CD14-positive monocyte (primary cell): ENCODE measurements at regions not wholly inside any gene's neighbourhood (a gene's known extent, or its start where the extent isn't known, plus 50 kb on each side); places are given as distances from the start of the nearest gene placed in this dataset.

Experiments
- DNase-seq, 3 donors: peaks; one replicate each; pipeline ENCODE4 v3.0.0-alpha.2; 2011 to 2022
- H2AFZ ChIP-seq: 2 replicates; pipeline ENCODE4 v1.6.0; 2012; ENCODE audit warnings: mild to moderate bottlenecking, low read depth, low read length, inconsistent platforms; ENCODE audit not compliant: insufficient read depth, poor library complexity, severe bottlenecking
- H3K27ac ChIP-seq, 2 donors: 1 replicate in 1 of 2; 2 replicates in 1 of 2; pipeline ENCODE4 v1.5.1; 2012 to 2013; ENCODE audit warnings: low read length in 2 of 2, control low read depth in 1 of 2, inconsistent platforms in 1 of 2, low read depth in 1 of 2, mild to moderate bottlenecking in 1 of 2
- H3K27me3 ChIP-seq, 2 donors: one replicate each; pipeline versions ENCODE4 v1.6.0 to v1.6.1; 2011 to 2013; ENCODE audit warnings: low read length in 2 of 2; ENCODE audit not compliant: control insufficient read depth in 2 of 2, insufficient read depth in 2 of 2
- H3K36me3 ChIP-seq, 2 donors: replicated peaks in 1 of 2; 1 replicate in 1 of 2; 2 replicates in 1 of 2; pipeline versions ENCODE4 v1.5.1 to v1.6.1; 2012 to 2013; ENCODE audit warnings: low read length in 2 of 2, control low read depth in 1 of 2, inconsistent platforms in 1 of 2, mild to moderate bottlenecking in 1 of 2; ENCODE audit not compliant: insufficient read depth in 2 of 2, control insufficient read depth in 1 of 2
- H3K4me1 ChIP-seq, 2 donors: 1 replicate in 1 of 2; 2 replicates in 1 of 2; pipeline versions ENCODE4 v1.5.1 to v1.6.1; 2012 to 2013; ENCODE audit warnings: low read length in 2 of 2, control low read depth in 1 of 2, inconsistent platforms in 1 of 2, mild to moderate bottlenecking in 1 of 2, moderate library complexity in 1 of 2; ENCODE audit not compliant: insufficient read depth in 2 of 2, control insufficient read depth in 1 of 2
- H3K4me2 ChIP-seq: replicated peaks from 2 replicates; pipeline ENCODE3; 2012; ENCODE audit warnings: low read length, moderate library complexity, mild to moderate bottlenecking; ENCODE audit not compliant: poor library complexity, severe bottlenecking; ENCODE audit errors: extremely low read depth
- H3K4me3 ChIP-seq, 3 experiments: fragments of 200-600 bp in 1 of 3; sonication (generic) in 1 of 3; replicated peaks in 1 of 3; 1 replicate in 2 of 3; 2 replicates in 1 of 3; pipeline ENCODE4 v1.5.1; 2011 to 2013; ENCODE audit warnings: low read length in 3 of 3, mild to moderate bottlenecking in 3 of 3, control low read depth in 2 of 3, low read depth in 2 of 3, inconsistent platforms in 1 of 3, moderate library complexity in 1 of 3
- H3K79me2 ChIP-seq: 2 replicates; pipeline ENCODE4 v1.6.0; 2012; ENCODE audit warnings: mild to moderate bottlenecking, control low read depth, inconsistent platforms, low read length, moderate library complexity; ENCODE audit not compliant: insufficient read depth
- H3K9ac ChIP-seq: 2 replicates; pipeline ENCODE4 v1.6.0; 2017; ENCODE audit warnings: low read length, mild to moderate bottlenecking; ENCODE audit not compliant: insufficient read depth, poor library complexity, severe bottlenecking
- H3K9me3 ChIP-seq, 2 donors: replicated peaks in 1 of 2; 1 replicate in 1 of 2; 2 replicates in 1 of 2; pipeline versions ENCODE4 v1.5.1 to v1.6.1; 2012 to 2013; ENCODE audit warnings: low read length in 2 of 2, control low read depth in 1 of 2; ENCODE audit not compliant: control insufficient read depth in 1 of 2, insufficient read depth in 1 of 2
- H4K20me1 ChIP-seq: 2 replicates; pipeline ENCODE4 v1.6.0; 2012; ENCODE audit warnings: mild to moderate bottlenecking, low read length, control low read depth, moderate library complexity; ENCODE audit not compliant: insufficient read depth
- H3K27ac Mint-ChIP-seq, 7 donors: one replicate each; pipeline ENCODE4 v1.8.0; 2020; ENCODE audit warnings: mild to moderate bottlenecking in 7 of 7, mixed read lengths in 7 of 7, moderate library complexity in 6 of 7, inconsistent platforms in 2 of 7
- H3K27me3 Mint-ChIP-seq, 3 donors: one replicate each; pipeline ENCODE4 v1.8.0; 2021 to 2022; ENCODE audit warnings: low read depth in 3 of 3, mild to moderate bottlenecking in 3 of 3, mixed read lengths in 3 of 3, moderate library complexity in 3 of 3, inconsistent platforms in 1 of 3
- H3K36me3 Mint-ChIP-seq, 2 donors: one replicate each; pipeline ENCODE4 v1.8.0; 2020; ENCODE audit warnings: mixed read lengths in 2 of 2, inconsistent platforms in 1 of 2, mild to moderate bottlenecking in 1 of 2
- H3K4me1 Mint-ChIP-seq: one replicate; pipeline ENCODE4 v1.8.0; 2020; ENCODE audit warnings: mild to moderate bottlenecking, mixed read lengths
- H3K4me3 Mint-ChIP-seq, 2 donors: one replicate each; pipeline ENCODE4 v1.8.0; 2020; ENCODE audit warnings: mild to moderate bottlenecking in 2 of 2, mixed read lengths in 2 of 2, moderate library complexity in 1 of 2
- H3K9me3 Mint-ChIP-seq, 7 donors: one replicate each; pipeline ENCODE4 v1.8.0; 2020 to 2022; ENCODE audit warnings: mixed read lengths in 7 of 7, mild to moderate bottlenecking in 6 of 7, moderate library complexity in 6 of 7, inconsistent platforms in 2 of 7
- WGBS: methylation state at CpG from one replicate; pipeline ENCODE4 v1.1.5; 2013; ENCODE audit warnings: missing lambda C conversion rate; ENCODE audit not compliant: insufficient coverage; 5-methylcytosine and 5-hydroxymethylcytosine counted together
- intact Hi-C, 2 donors: fragments of 100-400 bp; cut with micrococcal nuclease; formaldehyde crosslinking; loops; one replicate each; pipeline versions ENCODE4 v1.15.0 to v1.15.1; 2023
- TF ChIP-seq, protein P1 (sequence below): fragments of 200-600 bp; IDR thresholded peaks from one replicate; pipeline ENCODE4 v1.8.0; 2022; ENCODE audit warnings: antibody characterized with exemption, mild to moderate bottlenecking

DNA sequence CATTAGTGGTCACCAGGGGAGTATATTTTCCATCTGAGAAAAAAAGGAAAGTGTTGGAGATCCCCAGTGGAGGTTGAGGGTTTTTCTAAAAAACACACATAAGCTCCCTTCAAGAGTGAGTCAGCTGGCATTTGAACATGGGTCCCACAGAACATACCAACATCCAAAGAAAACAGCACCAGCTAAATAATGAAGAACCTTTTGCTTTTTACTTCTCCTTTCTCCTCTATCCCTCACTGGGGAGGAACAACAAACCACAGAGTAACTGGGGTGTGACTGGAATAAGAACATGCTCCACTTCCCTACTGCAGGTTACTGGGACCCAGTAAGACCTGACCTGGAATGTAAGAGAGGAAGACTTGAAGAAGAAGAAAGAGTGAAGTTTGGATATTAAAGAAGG is 56.5 kb upstream of the RAPH1 start:
- H3K9me3 Mint-ChIP-seq, result peaks cover 0 to 1% (median 0%) of the 10 kb centered on the region in 7 donors
- H3K27me3 Mint-ChIP-seq, result peaks cover 8 to 10% (median 8%) of the 10 kb centered on the region in 3 donors
- Histone ChIP-seq H3K27ac (no peak overlapping the region), H4K20me1 (no peaks in the 10 kb centered on the region), H2AFZ (no peak overlapping the region), H3K4me2 (no peak overlapping the region), H3K4me3 (no peak overlapping the region), H3K9ac (no peak overlapping the region), H3K4me1 (peaks cover 11 to 15% of the 10 kb centered on the region in 2 donors), H3K9me3 (no peaks in the 10 kb centered on the region), H3K79me2 (no peaks in the 10 kb centered on the region), H3K27me3 (no peaks in the 10 kb centered on the region), H3K36me3 (no peaks in the 10 kb centered on the region)
- H3K36me3 Mint-ChIP-seq, result no peaks in the 10 kb centered on the region
- DNase-seq, result peak; percentile 43 to 66 (median 54)
- TF ChIP-seq, protein P1, sequence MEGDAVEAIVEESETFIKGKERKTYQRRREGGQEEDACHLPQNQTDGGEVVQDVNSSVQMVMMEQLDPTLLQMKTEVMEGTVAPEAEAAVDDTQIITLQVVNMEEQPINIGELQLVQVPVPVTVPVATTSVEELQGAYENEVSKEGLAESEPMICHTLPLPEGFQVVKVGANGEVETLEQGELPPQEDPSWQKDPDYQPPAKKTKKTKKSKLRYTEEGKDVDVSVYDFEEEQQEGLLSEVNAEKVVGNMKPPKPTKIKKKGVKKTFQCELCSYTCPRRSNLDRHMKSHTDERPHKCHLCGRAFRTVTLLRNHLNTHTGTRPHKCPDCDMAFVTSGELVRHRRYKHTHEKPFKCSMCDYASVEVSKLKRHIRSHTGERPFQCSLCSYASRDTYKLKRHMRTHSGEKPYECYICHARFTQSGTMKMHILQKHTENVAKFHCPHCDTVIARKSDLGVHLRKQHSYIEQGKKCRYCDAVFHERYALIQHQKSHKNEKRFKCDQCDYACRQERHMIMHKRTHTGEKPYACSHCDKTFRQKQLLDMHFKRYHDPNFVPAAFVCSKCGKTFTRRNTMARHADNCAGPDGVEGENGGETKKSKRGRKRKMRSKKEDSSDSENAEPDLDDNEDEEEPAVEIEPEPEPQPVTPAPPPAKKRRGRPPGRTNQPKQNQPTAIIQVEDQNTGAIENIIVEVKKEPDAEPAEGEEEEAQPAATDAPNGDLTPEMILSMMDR, result no peak
- intact Hi-C loops, result no loop called here
- peaks cover 15% of the 10 kb centered on the region for H3K4me1 Mint-ChIP-seq
- H3K27ac Mint-ChIP-seq, result peak overlapping the region in 3 of 7 donors; percentile 14 to 67 (median 34)
- no peak overlapping the region for H3K4me3 Mint-ChIP-seq

DNA sequence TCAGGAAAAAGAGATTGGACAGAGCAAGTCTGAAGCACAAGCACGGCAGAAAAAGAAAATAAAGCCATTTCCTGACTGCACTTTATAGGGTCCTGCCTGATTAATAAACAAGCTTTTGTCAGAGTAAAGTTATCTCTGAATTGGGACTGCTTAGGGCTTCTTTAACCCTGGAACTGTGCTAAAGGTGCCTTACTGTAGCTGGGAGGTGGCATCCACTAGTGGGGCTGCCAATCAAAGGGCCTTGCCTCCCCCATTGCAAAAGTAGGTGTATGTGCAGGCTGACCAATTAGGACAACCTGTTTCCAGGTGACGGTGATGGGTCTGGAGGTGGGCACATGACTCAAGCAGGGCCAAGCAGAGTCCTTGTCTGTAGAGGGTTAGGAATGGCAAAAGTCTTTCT is 57.4 kb upstream of the RAPH1 start:
- Histone ChIP-seq H3K9me3 (no peaks in the 10 kb centered on the region), H2AFZ (no peak overlapping the region), H3K4me1 (peaks cover 11 to 15% of the 10 kb centered on the region in 2 donors), H3K9ac (no peak overlapping the region), H3K4me3 (no peak overlapping the region), H3K27me3 (no peaks in the 10 kb centered on the region), H3K4me2 (no peak overlapping the region), H3K27ac (no peak overlapping the region), H3K36me3 (no peaks in the 10 kb centered on the region), H4K20me1 (no peaks in the 10 kb centered on the region), H3K79me2 (no peaks in the 10 kb centered on the region)
- peaks cover 0 to 2% of the 10 kb centered on the region in 2 donors for H3K36me3 Mint-ChIP-seq
- H3K4me1 Mint-ChIP-seq, result peaks cover 15% of the 10 kb centered on the region
- TF ChIP-seq, protein P1, result no peak
- H3K4me3 Mint-ChIP-seq, result no peak overlapping the region
- no peak overlapping the region for H3K27ac Mint-ChIP-seq
- intact Hi-C loops, result no loop called here
- DNase-seq, result no peak
- peaks cover 0 to 2% (median 0%) of the 10 kb centered on the region in 7 donors for H3K9me3 Mint-ChIP-seq
- 91% methylated on average over 2 of the region's 2 CpGs for WGBS
- peaks cover 10 to 14% (median 13%) of the 10 kb centered on the region in 3 donors for H3K27me3 Mint-ChIP-seq
